GM12878 (cell line): ENCODE measurements at regions not wholly inside any gene's neighbourhood (a gene's known extent, or its start where the extent isn't known, plus 50 kb on each side); places are given as distances from the start of the nearest gene placed in this dataset.

Experiments
- NBN ChIP-seq: fragments of 450-650 bp; IDR thresholded peaks from 2 replicates; pipeline ENCODE4 v1.6.1; 2016
- ZNF384 ChIP-seq: IDR thresholded peaks from 2 replicates; pipeline ENCODE4 v1.6.1; 2012; ENCODE audit warnings: low read depth, mild to moderate bottlenecking, low read length, improper control_type of control experiment, borderline replicate concordance

GRCh38 chr10:129055986-129056385 lies 411.1 kb upstream of the MGMT start:
- no peak for TF ChIP-seq NBN
- TF ChIP-seq ZNF384: no peak
